ENCODE measurements at regions not wholly inside any gene's neighbourhood (a gene's known extent, or its start where the extent isn't known, plus 50 kb on each side); places are given as distances from the start of the nearest gene placed in this dataset.

DNA sequence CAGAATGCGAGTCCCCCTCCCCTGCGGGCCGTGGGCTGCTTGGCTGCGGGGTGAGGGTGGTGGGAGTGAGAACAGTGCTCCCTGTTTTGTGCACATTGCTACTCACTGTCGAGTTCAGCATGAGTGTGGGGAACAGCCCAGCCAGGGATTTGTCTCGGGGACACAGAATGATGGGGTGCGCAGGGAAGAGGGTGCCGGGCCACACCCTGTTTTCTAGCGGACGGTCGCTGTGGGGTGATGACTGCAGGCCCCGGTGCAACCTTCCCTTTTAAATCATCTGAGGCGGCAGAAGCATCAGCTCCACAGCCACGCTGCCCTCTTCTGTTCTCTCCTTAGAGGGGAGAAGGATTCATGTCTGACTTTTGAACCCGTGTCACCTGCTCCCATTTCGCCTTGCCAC, 1051.2 kb downstream of the TBC1D22A start:
- H3K4me1 ChIP-seq (ENCODE audit: insufficient read depth, low read length, poor library complexity, severe bottlenecking) = no peaks in the 10 kb centered on the region
- H2AFZ ChIP-seq (ENCODE audit: low read length) = no peak overlapping the region
- H3K79me2 ChIP-seq (ENCODE audit: insufficient read depth, low read length) = no peaks in the 10 kb centered on the region
- H3K27me3 ChIP-seq (ENCODE audit: insufficient read depth, low read length, poor library complexity, severe bottlenecking) = no peaks in the 10 kb centered on the region
- no peak overlapping the region for H3K9ac ChIP-seq (ENCODE audit: low read depth, low read length, poor library complexity, severe bottlenecking)
- H3K36me3 ChIP-seq (ENCODE audit: insufficient read depth, low read length) = no peaks in the 10 kb centered on the region
- no peaks in the 10 kb centered on the region for H3F3A ChIP-seq (ENCODE audit: low read depth)
- no peaks in the 10 kb centered on the region for H4K20me1 ChIP-seq (ENCODE audit: insufficient read depth, low read length, poor library complexity, severe bottlenecking)
- no peak overlapping the region for H3K4me2 ChIP-seq (ENCODE audit: low read depth, low read length, poor library complexity, severe bottlenecking)
- no peak overlapping the region for H3K4me3 ChIP-seq (ENCODE audit: low read length, poor library complexity, severe bottlenecking)
- H3K9me2 ChIP-seq (replicated peaks; ENCODE audit: low read depth, low read length) = no peaks in the 10 kb centered on the region
- TF ChIP-seq CTCF (conservative IDR thresholded peaks at IDR 0.05; ENCODE audit: low read length) (no peak), EZH2phosphoT487 (IDR thresholded peaks at IDR 0.05; ENCODE audit: borderline replicate concordance) (no peak)
- peaks cover 15% of the 10 kb centered on the region; the same call in 1 of the 2 replicates for H3K9me3 ChIP-seq (ENCODE audit: insufficient read depth, low read depth, low read length)

DNA sequence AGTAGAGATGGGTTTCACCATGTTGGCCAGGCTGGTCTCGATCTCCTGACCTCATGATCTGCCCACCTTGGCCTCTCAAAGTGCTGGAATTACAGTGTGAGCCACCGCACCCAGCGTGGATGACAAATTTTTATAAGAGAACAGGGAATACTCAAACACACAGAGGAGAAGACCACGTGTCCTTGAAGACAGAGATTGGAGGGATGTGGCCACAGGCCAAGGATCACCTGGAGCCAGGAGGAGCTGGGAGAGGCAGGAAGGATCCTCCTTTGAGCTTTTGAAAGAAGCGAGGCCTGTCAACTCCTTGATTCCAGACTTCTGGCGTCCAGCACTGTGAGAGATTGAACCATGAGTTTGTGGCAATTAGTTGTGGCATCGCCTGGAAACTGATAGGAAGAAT, 1049.5 kb downstream of the TBC1D22A start:
- no peak for TF ChIP-seq CTCF (conservative IDR thresholded peaks at IDR 0.05; ENCODE audit: low read length)
- TF ChIP-seq EZH2phosphoT487 (IDR thresholded peaks at IDR 0.05; ENCODE audit: borderline replicate concordance) = no peak
- Histone ChIP-seq H3K9me2 (replicated peaks; ENCODE audit: low read depth, low read length) (no peaks in the 10 kb centered on the region), H3K4me1 (ENCODE audit: insufficient read depth, low read length, poor library complexity, severe bottlenecking) (no peaks in the 10 kb centered on the region), H3K79me2 (ENCODE audit: insufficient read depth, low read length) (no peaks in the 10 kb centered on the region), H3K4me2 (ENCODE audit: low read depth, low read length, poor library complexity, severe bottlenecking) (no peak overlapping the region), H3K9ac (ENCODE audit: low read depth, low read length, poor library complexity, severe bottlenecking) (no peak overlapping the region), H2AFZ (ENCODE audit: low read length) (no peak overlapping the region), H3K4me3 (ENCODE audit: low read length, poor library complexity, severe bottlenecking) (no peak overlapping the region), H3K36me3 (ENCODE audit: insufficient read depth, low read length) (no peaks in the 10 kb centered on the region), H3F3A (ENCODE audit: low read depth) (no peaks in the 10 kb centered on the region), H3K27me3 (ENCODE audit: insufficient read depth, low read length, poor library complexity, severe bottlenecking) (no peaks in the 10 kb centered on the region), H4K20me1 (ENCODE audit: insufficient read depth, low read length, poor library complexity, severe bottlenecking) (no peaks in the 10 kb centered on the region), H3K9me3 (ENCODE audit: insufficient read depth, low read depth, low read length) (peaks cover 8% of the 10 kb centered on the region; the same call in 1 of the 2 replicates)

DNA sequence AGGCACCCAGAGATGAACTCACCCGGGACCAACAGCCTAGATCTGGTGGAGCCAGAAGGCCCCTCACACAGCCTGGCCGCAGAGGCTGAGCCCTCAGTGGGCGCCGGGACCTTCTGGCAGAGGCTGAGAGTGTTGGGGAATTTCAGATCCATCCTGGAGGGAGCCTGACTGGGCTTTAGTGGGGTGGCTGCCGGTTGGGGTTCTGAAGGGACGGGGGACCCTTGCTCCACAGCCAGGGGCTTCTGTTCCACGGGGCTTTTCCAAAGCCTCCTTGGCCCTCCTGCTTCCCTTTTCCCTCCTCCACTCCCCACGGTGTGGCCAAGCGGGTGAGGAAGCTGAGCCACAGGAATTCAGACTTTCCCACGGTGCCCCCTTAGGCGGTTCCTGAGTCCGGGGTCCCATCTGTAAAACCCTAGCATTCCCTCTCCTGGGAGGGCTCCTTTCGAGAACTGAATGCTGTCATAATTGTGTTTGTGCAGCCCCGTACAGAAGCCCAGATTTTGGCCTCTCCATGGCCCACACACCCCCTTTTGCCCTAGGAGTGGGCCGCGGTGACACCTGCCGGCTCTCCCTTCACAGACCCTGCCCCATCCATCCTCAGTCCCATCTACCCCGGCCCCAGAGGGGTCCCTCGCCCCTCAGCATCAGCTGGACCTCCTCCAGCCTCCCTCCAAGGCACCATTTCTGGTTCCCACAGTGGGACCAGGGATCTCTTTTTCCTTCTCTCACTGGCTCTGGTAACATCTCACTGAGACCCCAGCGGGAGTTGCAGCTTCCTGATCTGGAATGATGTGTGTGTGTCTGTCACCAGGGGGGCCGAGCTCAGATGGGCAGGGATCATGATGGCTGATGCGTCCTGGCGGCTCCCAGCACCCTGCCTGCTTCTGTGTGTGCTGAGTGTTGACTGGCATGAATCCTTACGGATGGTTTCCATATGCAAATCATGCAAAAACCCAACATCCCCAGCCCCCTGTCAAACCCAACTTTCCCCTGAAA, 1048.4 kb downstream of the TBC1D22A start:
- Histone ChIP-seq H3K4me1 (ENCODE audit: insufficient read depth, low read length, poor library complexity, severe bottlenecking) (no peaks in the 10 kb centered on the region), H3K27me3 (ENCODE audit: insufficient read depth, low read length, poor library complexity, severe bottlenecking) (no peaks in the 10 kb centered on the region), H3K4me2 (ENCODE audit: low read depth, low read length, poor library complexity, severe bottlenecking) (no peak overlapping the region), H3K9me2 (replicated peaks; ENCODE audit: low read depth, low read length) (no peaks in the 10 kb centered on the region), H3K9ac (ENCODE audit: low read depth, low read length, poor library complexity, severe bottlenecking) (no peak overlapping the region), H3K79me2 (ENCODE audit: insufficient read depth, low read length) (no peaks in the 10 kb centered on the region), H4K20me1 (ENCODE audit: insufficient read depth, low read length, poor library complexity, severe bottlenecking) (no peaks in the 10 kb centered on the region), H3F3A (ENCODE audit: low read depth) (no peaks in the 10 kb centered on the region), H3K4me3 (ENCODE audit: low read length, poor library complexity, severe bottlenecking) (no peak overlapping the region), H3K36me3 (ENCODE audit: insufficient read depth, low read length) (no peaks in the 10 kb centered on the region), H3K9me3 (ENCODE audit: insufficient read depth, low read depth, low read length) (peaks cover 7% of the 10 kb centered on the region; the same call in 1 of the 2 replicates), H2AFZ (ENCODE audit: low read length) (no peak overlapping the region)
- TF ChIP-seq EZH2phosphoT487 (IDR thresholded peaks at IDR 0.05; ENCODE audit: borderline replicate concordance) = no peak
- TF ChIP-seq CTCF (conservative IDR thresholded peaks at IDR 0.05; ENCODE audit: low read length) = no peak
